ENCODE measurements at regions not wholly inside any gene's neighbourhood (a gene's known extent, or its start where the extent isn't known, plus 50 kb on each side); places are given as distances from the start of the nearest gene placed in this dataset.

GRCh38 chr7:142614116-142614515 is 135.2 kb upstream of the PRSS1 start:
- no peak for TF ChIP-seq POLR2A (IDR thresholded peaks at IDR 0.05)
- TF ChIP-seq CTCF (IDR thresholded peaks at IDR 0.05 in 8 of 11, conservative IDR thresholded peaks at IDR 0.05 in 3 of 11) = no peak

Measured in spleen (tissue), 7 donors.